ENCODE measurements at regions not wholly inside any gene's neighbourhood (a gene's known extent, or its start where the extent isn't known, plus 50 kb on each side); places are given as distances from the start of the nearest gene placed in this dataset.
"Not testable (repeated sequence)": the region's sequence is repeated elsewhere in the genome, so short reads cannot be mapped to it uniquely, and the experiment has no call there.

- H3K4me3 ChIP-seq (replicated peaks in 1 of 3; ENCODE audit: insufficient read depth in 1 of 3, low read depth in 2 of 3, low read length in 3 of 3); H3K9ac ChIP-seq (ENCODE audit: insufficient read depth, low read depth, low read length); FAIRE-seq; intact Hi-C loops (cut with micrococcal nuclease; ENCODE audit: unreplicated experiment); H3K79me2 ChIP-seq (ENCODE audit: insufficient read depth, low read length); BruUV-seq (replicated peaks); H2AFZ ChIP-seq (ENCODE audit: low read length); H3K36me3 ChIP-seq (replicated peaks in 1 of 2; ENCODE audit: control insufficient read depth in 1 of 2, insufficient read depth in 2 of 2, low read length in 2 of 2); H3K27ac ChIP-seq (ENCODE audit: extremely low read length, insufficient read depth, low read length); in situ Hi-C loops (cut with HindIII; ENCODE audit: extremely low pct_ligation_motif_present, low pct_unique_long_range_greater_than_20kb); H3K27me3 ChIP-seq (ENCODE audit: control insufficient read depth in 1 of 2, insufficient read depth in 2 of 2, low read length in 2 of 2); DNase-seq (ENCODE audit: low spot score); H4K20me1 ChIP-seq (ENCODE audit: insufficient read depth, low read length); CTCF ChIA-PET (ENCODE audit: low intra/inter-chr PET ratio, low total read pairs); POLR2A ChIA-PET; H3K9me3 ChIP-seq (ENCODE audit: low read length): not testable (repeated sequence)
- WGBS (ENCODE audit: low lambda C conversion rate): 54% methylated on average over 19 of the region's 24 CpGs
- Histone ChIP-seq H3K4me1 (ENCODE audit: insufficient read depth, low read length) (peaks cover 77% of the 10 kb centered on the region), H3K4me2 (ENCODE audit: low read depth, low read length) (0 out of 2 replicates have a peak overlapping the region, but pooled peaks have one; percentile 36)
- peak; percentile 37 for ATAC-seq
- TF ChIP-seq ZNF768 (CRISPR knock-in tag; IDR thresholded peaks at IDR 0.05) (0 out of 2 replicates have a peak, but pooled peaks have one; percentile 15), STAG1 (CRISPR knock-in tag; IDR thresholded peaks at IDR 0.05) (peak; percentile 24; the same call in 1 of the 2 replicates), HIC2 (CRISPR knock-in tag; IDR thresholded peaks at IDR 0.05; ENCODE audit: low read depth) (peak; percentile 21; the same call in 1 of the 2 replicates), HNRNPLL (IDR thresholded peaks at IDR 0.05; ENCODE audit: low read depth, low read length, poor library complexity, severe bottlenecking) (peak; percentile 17), PBX2 (CRISPR knock-in tag; IDR thresholded peaks at IDR 0.05) (0 out of 2 replicates have a peak, but pooled peaks have one; percentile 22), PATZ1 (CRISPR knock-in tag; IDR thresholded peaks at IDR 0.05) (0 out of 2 replicates have a peak, but pooled peaks have one; percentile 5)
- TF ChIP-seq, protein P1, sequence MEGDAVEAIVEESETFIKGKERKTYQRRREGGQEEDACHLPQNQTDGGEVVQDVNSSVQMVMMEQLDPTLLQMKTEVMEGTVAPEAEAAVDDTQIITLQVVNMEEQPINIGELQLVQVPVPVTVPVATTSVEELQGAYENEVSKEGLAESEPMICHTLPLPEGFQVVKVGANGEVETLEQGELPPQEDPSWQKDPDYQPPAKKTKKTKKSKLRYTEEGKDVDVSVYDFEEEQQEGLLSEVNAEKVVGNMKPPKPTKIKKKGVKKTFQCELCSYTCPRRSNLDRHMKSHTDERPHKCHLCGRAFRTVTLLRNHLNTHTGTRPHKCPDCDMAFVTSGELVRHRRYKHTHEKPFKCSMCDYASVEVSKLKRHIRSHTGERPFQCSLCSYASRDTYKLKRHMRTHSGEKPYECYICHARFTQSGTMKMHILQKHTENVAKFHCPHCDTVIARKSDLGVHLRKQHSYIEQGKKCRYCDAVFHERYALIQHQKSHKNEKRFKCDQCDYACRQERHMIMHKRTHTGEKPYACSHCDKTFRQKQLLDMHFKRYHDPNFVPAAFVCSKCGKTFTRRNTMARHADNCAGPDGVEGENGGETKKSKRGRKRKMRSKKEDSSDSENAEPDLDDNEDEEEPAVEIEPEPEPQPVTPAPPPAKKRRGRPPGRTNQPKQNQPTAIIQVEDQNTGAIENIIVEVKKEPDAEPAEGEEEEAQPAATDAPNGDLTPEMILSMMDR (CRISPR knock-in tag; IDR thresholded peaks at IDR 0.05): peak; percentile 44
- TF ChIP-seq, protein P2, sequence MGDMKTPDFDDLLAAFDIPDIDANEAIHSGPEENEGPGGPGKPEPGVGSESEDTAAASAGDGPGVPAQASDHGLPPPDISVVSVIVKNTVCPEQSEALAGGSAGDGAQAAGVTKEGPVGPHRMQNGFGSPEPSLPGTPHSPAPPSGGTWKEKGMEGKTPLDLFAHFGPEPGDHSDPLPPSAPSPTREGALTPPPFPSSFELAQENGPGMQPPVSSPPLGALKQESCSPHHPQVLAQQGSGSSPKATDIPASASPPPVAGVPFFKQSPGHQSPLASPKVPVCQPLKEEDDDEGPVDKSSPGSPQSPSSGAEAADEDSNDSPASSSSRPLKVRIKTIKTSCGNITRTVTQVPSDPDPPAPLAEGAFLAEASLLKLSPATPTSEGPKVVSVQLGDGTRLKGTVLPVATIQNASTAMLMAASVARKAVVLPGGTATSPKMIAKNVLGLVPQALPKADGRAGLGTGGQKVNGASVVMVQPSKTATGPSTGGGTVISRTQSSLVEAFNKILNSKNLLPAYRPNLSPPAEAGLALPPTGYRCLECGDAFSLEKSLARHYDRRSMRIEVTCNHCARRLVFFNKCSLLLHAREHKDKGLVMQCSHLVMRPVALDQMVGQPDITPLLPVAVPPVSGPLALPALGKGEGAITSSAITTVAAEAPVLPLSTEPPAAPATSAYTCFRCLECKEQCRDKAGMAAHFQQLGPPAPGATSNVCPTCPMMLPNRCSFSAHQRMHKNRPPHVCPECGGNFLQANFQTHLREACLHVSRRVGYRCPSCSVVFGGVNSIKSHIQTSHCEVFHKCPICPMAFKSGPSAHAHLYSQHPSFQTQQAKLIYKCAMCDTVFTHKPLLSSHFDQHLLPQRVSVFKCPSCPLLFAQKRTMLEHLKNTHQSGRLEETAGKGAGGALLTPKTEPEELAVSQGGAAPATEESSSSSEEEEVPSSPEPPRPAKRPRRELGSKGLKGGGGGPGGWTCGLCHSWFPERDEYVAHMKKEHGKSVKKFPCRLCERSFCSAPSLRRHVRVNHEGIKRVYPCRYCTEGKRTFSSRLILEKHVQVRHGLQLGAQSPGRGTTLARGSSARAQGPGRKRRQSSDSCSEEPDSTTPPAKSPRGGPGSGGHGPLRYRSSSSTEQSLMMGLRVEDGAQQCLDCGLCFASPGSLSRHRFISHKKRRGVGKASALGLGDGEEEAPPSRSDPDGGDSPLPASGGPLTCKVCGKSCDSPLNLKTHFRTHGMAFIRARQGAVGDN (CRISPR knock-in tag; IDR thresholded peaks at IDR 0.05): peak; percentile 30; the same call in 1 of the 2 replicates
Measured at GRCh38 chr16:29292952-29293471, 113.5 kb downstream of the NPIPB11 start.

All from HepG2 (cell line).